Testis (tissue), 2 donors: ENCODE measurements at regions not wholly inside any gene's neighbourhood (a gene's known extent, or its start where the extent isn't known, plus 50 kb on each side); places are given as distances from the start of the nearest gene placed in this dataset.

Experiments
- CTCF ChIP-seq, 3 experiments: fragments of 450-650 bp in 2 of 3; fragments of 200-600 bp in 1 of 3; sonication (generic) in 1 of 3; IDR thresholded peaks; one replicate each; pipeline ENCODE4 v1.5.1; 2016 to 2019; ENCODE audit warnings: antibody characterized with exemption in 3 of 3, mild to moderate bottlenecking in 2 of 3, moderate library complexity in 1 of 3
- POLR2A ChIP-seq: fragments of 450-650 bp; IDR thresholded peaks from one replicate; pipeline ENCODE4 v1.6.1; 2017; ENCODE audit warnings: antibody characterized with exemption, mild to moderate bottlenecking, moderate library complexity

GRCh38 chr14:56905282-56905681 lies 95.0 kb upstream of the OTX2 start:
- TF ChIP-seq CTCF (IDR thresholded peaks at IDR 0.05) (no peak), POLR2A (no peak)
